Prostate gland (tissue), 2 donors: ENCODE measurements at regions not wholly inside any gene's neighbourhood (a gene's known extent, or its start where the extent isn't known, plus 50 kb on each side); places are given as distances from the start of the nearest gene placed in this dataset.

Experiments
- DNase-seq: peaks from one replicate; pipeline ENCODE4 v3.0.0-alpha.2; 2019; ENCODE audit warnings: low spot score
- H3K27ac ChIP-seq, 2 donors: fragments of 200-600 bp; sonication (generic); 2 replicates each; pipeline ENCODE4 v1.5.1; 2017 to 2019
- H3K27me3 ChIP-seq: fragments of 200-600 bp; sonication (generic); replicated peaks from 2 replicates; pipeline ENCODE4 v1.5.1; 2019; ENCODE audit not compliant: insufficient read depth
- H3K36me3 ChIP-seq, 2 donors: fragments of 200-600 bp; sonication (generic); 1 replicate in 1 of 2; 2 replicates in 1 of 2; pipeline versions ENCODE4 v1.5.1 to v1.8.1; 2017 to 2019
- H3K4me1 ChIP-seq: fragments of 200-600 bp; sonication (generic); replicated peaks from 2 replicates; pipeline ENCODE4 v1.5.1; 2019
- H3K4me3 ChIP-seq, 2 donors: fragments of 200-600 bp; sonication (generic); 2 replicates each; pipeline ENCODE4 v1.5.1; 2017 to 2019
- H3K9me3 ChIP-seq: fragments of 200-600 bp; sonication (generic); 2 replicates; pipeline ENCODE4 v1.5.1; 2017
- POLR2A ChIP-seq: fragments of 450-650 bp; IDR thresholded peaks from one replicate; pipeline ENCODE4 v1.6.1; 2016; ENCODE audit warnings: antibody characterized with exemption, mild to moderate bottlenecking
- POLR2AphosphoS5 ChIP-seq: sonication (generic); formaldehyde crosslinking; IDR thresholded peaks from one replicate; pipeline ENCODE4 v1.6.1; 2017; ENCODE audit warnings: antibody characterized with exemption
- WGBS: methylation state at CpG from one replicate; pipeline ENCODE4 v1.1.5; 2018; 5-methylcytosine and 5-hydroxymethylcytosine counted together
- intact Hi-C: fragments of 100-400 bp; cut with DNase I; formaldehyde crosslinking; loops from one replicate; pipeline ENCODE4 v1.14.2; 2022
- TF ChIP-seq, protein P1 (sequence below), 4 experiments: fragments of 200-600 bp in 2 of 4; fragments of 450-650 bp in 2 of 4; sonication (generic) in 2 of 4; IDR thresholded peaks; 1 replicate in 3 of 4; 2 replicates in 1 of 4; pipeline ENCODE4 v1.5.1; 2016 to 2019; ENCODE audit warnings: antibody characterized with exemption in 4 of 4, mild to moderate bottlenecking in 2 of 4, moderate library complexity in 2 of 4

DNA sequence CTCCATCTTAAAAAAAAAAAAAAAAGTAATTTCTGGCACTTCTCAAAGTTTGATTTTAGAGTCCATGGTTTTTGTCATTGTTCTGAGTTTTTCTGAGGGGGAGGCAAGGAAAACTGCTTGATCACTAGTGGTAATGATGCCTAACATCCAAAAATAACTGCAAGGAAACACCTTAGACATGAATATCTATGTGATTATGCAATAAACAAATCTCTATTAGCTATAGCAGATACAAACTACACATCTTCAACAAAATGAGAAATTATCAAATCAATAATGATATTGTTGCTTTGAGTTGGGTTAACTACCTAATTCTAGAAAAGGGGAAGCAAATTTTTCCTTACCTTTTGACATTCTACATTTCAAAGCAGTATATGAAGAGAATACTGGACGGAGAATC lies 230.9 kb upstream of the JARID2 start:
- no peak for TF ChIP-seq POLR2AphosphoS5
- TF ChIP-seq POLR2A: no peak
- TF ChIP-seq, protein P1, sequence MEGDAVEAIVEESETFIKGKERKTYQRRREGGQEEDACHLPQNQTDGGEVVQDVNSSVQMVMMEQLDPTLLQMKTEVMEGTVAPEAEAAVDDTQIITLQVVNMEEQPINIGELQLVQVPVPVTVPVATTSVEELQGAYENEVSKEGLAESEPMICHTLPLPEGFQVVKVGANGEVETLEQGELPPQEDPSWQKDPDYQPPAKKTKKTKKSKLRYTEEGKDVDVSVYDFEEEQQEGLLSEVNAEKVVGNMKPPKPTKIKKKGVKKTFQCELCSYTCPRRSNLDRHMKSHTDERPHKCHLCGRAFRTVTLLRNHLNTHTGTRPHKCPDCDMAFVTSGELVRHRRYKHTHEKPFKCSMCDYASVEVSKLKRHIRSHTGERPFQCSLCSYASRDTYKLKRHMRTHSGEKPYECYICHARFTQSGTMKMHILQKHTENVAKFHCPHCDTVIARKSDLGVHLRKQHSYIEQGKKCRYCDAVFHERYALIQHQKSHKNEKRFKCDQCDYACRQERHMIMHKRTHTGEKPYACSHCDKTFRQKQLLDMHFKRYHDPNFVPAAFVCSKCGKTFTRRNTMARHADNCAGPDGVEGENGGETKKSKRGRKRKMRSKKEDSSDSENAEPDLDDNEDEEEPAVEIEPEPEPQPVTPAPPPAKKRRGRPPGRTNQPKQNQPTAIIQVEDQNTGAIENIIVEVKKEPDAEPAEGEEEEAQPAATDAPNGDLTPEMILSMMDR (IDR thresholded peaks at IDR 0.05): no peak
- Histone ChIP-seq H3K36me3 (no peaks in the 10 kb centered on the region), H3K9me3 (no peaks in the 10 kb centered on the region), H3K27me3 (no peaks in the 10 kb centered on the region), H3K27ac (no peak overlapping the region), H3K4me1 (no peaks in the 10 kb centered on the region), H3K4me3 (no peak overlapping the region)
- WGBS: 92% methylated on average over 1 of the region's 1 CpG
- DNase-seq: no peak
- intact Hi-C loops: no loop called here

DNA sequence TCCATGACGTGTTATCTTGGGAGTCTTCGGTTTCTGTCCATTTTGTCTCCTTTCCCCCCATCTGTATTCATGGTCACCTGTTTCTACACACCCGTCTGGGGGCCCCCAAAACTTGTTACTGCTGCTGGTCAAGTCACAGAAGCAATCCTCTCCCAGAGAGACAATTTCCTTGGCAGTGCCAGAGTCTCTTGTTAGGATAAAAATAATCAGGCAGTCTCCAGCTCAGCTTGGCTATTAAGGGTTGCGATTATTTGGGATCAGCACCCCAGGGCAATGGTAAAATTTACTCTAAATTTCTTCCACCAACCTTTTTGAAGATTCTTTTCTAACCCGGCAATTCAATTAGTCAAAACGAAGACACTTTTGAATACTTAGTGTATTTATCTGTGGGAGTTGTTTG lies 229.1 kb upstream of the JARID2 start:
- no peak overlapping the region for H3K27ac ChIP-seq
- intact Hi-C loops: no loop called here
- TF ChIP-seq POLR2A (no peak), POLR2AphosphoS5 (no peak)
- TF ChIP-seq, protein P1 (IDR thresholded peaks at IDR 0.05): no peak

GRCh38 chr6:15017261-15017660 lies 228.6 kb upstream of the JARID2 start:
- WGBS: 21% methylated on average over 11 of the region's 11 CpGs
- no peak overlapping the region for H3K27ac ChIP-seq
- H3K4me3 ChIP-seq: no peak overlapping the region
- no peaks in the 10 kb centered on the region for H3K9me3 ChIP-seq
- no peak for TF ChIP-seq POLR2AphosphoS5
- no peak for TF ChIP-seq POLR2A
- TF ChIP-seq, protein P1 (IDR thresholded peaks at IDR 0.05): no peak
- no peaks in the 10 kb centered on the region for H3K4me1 ChIP-seq
- H3K36me3 ChIP-seq: no peaks in the 10 kb centered on the region
- intact Hi-C loops: no loop called here
- DNase-seq: no peak
- no peaks in the 10 kb centered on the region for H3K27me3 ChIP-seq

More for the DNA sequence above, 229.1 kb upstream of the JARID2 start:
- H3K4me1 ChIP-seq: no peaks in the 10 kb centered on the region
- H3K27me3 ChIP-seq: no peaks in the 10 kb centered on the region
- DNase-seq: no peak
- H3K9me3 ChIP-seq: no peaks in the 10 kb centered on the region
- no peaks in the 10 kb centered on the region for H3K36me3 ChIP-seq
- H3K4me3 ChIP-seq: no peak overlapping the region
- WGBS: 61% methylated on average over 6 of the region's 6 CpGs

DNA sequence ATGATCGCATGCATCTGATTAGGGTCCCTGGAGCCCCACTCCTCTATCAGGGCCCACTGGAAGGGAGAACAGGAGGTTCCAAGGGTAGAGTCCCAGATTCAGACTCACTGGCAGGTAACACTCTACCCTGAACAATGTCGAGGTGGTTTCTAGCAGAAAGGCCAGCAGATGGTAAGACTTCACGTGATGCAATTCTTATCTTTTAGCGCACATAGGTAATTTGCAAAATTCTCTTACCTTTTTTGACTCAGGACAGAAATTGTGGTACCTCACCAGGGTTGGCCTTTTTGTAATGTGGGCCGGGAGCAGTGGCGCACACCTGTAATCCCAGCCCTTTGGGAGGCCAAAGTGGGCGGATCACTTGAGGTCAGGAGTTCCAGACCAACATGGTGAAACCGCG lies 228.1 kb upstream of the JARID2 start:
- DNase-seq: no peak
- Histone ChIP-seq H3K27ac (no peak overlapping the region), H3K27me3 (no peaks in the 10 kb centered on the region), H3K4me3 (no peak overlapping the region), H3K36me3 (no peaks in the 10 kb centered on the region), H3K9me3 (no peaks in the 10 kb centered on the region), H3K4me1 (no peaks in the 10 kb centered on the region)
- 92% methylated on average over 9 of the region's 9 CpGs for WGBS
- TF ChIP-seq POLR2AphosphoS5 (no peak), POLR2A (no peak)
- TF ChIP-seq, protein P1 (IDR thresholded peaks at IDR 0.05): no peak
- intact Hi-C loops: no loop called here

- Histone ChIP-seq H3K27ac (no peak overlapping the region), H3K27me3 (no peaks in the 10 kb centered on the region)
- 93% methylated on average over 8 of the region's 8 CpGs for WGBS
Measured at GRCh38 chr6:15020119-15020770, 225.6 kb upstream of the JARID2 start.

More at GRCh38 chr6:15020119-15020770, 225.6 kb upstream of the JARID2 start:
- no peak for TF ChIP-seq POLR2A
- TF ChIP-seq, protein P1 (IDR thresholded peaks at IDR 0.05): no peak
- TF ChIP-seq POLR2AphosphoS5: no peak
- intact Hi-C loops: no loop called here
- Histone ChIP-seq H3K36me3 (no peaks in the 10 kb centered on the region), H3K4me3 (no peak overlapping the region), H3K9me3 (no peaks in the 10 kb centered on the region), H3K4me1 (no peaks in the 10 kb centered on the region)
- DNase-seq: no peak
